ENCODE measurements at regions not wholly inside any gene's neighbourhood (a gene's known extent, or its start where the extent isn't known, plus 50 kb on each side); places are given as distances from the start of the nearest gene placed in this dataset.

DNA sequence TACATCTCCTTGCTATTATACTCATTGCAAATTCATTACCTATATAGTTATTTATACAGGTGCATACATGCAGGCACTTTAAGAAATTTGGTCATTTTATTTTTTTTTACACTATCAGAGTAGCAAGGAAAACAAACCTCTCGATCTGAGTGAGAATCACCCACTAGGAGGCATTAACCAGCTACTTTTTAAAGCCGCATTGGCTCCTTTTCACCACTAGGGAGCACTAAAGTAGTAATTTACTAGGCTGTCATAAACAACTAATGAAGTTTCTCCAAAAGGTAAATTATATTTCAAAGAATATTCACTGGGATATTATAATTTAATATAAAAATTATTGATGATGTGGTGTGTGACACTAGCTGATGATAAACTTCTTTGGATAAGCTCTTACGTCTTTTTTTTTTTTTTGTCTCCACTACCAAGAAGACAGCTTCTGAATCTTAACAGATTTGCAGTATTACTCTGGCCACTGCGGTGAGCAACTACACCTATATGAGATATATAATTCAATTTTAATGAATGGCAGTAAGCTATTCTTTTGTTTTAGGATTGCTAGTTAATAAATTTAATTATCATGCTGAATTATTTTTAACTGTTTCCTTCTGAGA is 101.9 kb downstream of the NOL4 start:
- DNase-seq (ENCODE audit: low read depth): peak; percentile 68
- TF ChIP-seq, protein P1, sequence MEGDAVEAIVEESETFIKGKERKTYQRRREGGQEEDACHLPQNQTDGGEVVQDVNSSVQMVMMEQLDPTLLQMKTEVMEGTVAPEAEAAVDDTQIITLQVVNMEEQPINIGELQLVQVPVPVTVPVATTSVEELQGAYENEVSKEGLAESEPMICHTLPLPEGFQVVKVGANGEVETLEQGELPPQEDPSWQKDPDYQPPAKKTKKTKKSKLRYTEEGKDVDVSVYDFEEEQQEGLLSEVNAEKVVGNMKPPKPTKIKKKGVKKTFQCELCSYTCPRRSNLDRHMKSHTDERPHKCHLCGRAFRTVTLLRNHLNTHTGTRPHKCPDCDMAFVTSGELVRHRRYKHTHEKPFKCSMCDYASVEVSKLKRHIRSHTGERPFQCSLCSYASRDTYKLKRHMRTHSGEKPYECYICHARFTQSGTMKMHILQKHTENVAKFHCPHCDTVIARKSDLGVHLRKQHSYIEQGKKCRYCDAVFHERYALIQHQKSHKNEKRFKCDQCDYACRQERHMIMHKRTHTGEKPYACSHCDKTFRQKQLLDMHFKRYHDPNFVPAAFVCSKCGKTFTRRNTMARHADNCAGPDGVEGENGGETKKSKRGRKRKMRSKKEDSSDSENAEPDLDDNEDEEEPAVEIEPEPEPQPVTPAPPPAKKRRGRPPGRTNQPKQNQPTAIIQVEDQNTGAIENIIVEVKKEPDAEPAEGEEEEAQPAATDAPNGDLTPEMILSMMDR (IDR thresholded peaks at IDR 0.05; ENCODE audit: insufficient read depth, low read depth, low read length, missing control alignments): peak; percentile 96
- no peak overlapping the region for H3K4me3 ChIP-seq (ENCODE audit: low read length)

DNA sequence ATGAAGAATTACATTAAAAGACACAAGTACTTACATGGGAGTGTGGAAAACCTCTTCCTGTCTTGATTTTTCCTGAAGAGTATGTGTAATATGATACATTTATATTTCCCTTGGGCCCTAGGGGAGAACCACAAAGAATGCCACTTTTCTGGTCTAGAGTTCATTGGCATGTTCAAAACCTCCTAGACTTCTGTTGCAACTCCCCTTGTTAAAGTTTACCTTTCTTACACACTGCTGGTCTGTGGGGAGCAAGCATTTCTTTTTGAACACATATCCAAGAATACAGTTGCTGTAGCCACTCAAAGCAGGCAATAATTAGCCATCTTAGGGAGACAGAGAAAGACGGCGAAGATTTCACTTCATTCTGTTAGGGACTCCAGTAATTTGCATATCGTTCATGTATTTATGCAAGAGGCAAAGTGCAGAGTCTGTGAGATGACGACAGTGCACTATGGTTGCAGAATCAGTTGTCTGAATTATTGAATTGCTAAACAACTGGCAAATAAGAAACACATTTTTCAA is 103.5 kb downstream of the NOL4 start:
- H3K4me3 ChIP-seq (ENCODE audit: low read length): no peak overlapping the region
- DNase-seq (ENCODE audit: low read depth): peak; percentile 83
- TF ChIP-seq, protein P1 (IDR thresholded peaks at IDR 0.05; ENCODE audit: insufficient read depth, low read depth, low read length, missing control alignments): no peak

DNA sequence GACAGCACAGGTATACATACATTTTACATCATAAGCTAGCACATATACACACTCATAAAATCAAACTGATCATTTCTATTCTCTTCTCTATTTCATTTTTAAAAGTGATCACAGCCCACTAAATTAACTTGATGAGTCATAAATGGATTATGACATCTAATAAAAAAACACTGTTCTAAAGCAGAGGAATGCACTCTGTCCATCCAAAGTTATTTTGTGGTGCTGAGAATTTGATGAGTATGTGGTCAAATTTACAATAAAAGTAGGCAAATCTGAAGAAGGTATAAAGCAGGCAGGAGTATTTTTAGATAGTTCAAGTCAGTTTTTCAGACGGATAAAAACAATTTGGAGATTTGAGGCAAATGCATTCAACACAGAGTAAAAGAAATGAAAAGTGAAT is 104.4 kb downstream of the NOL4 start:
- no peak for DNase-seq (ENCODE audit: low read depth)
- no peak overlapping the region for H3K4me3 ChIP-seq (ENCODE audit: low read length)
- TF ChIP-seq, protein P1 (IDR thresholded peaks at IDR 0.05; ENCODE audit: insufficient read depth, low read depth, low read length, missing control alignments): no peak

DNA sequence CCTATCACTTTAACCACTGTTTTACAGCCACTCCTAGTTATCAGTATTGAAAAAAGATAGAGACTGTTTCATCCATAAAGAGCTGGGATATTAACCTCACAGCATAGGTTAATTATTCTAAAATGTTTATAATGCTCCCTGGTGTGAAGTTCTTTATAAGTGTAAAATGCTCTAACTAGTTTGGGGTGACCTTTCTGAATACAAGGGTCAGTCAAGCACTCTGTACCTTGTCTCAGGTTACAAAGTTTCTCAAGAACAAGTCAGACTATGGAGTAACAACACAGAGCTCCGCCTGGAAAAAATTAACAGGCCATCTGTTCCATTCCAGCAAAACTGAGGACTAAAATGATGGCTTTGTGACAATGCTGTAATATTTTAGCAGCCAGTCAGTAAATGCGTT is 107.4 kb downstream of the NOL4 start:
- H3K4me3 ChIP-seq (ENCODE audit: low read length): no peak overlapping the region
- TF ChIP-seq, protein P1 (IDR thresholded peaks at IDR 0.05; ENCODE audit: insufficient read depth, low read depth, low read length, missing control alignments): no peak
- no peak for DNase-seq (ENCODE audit: low read depth)

DNA sequence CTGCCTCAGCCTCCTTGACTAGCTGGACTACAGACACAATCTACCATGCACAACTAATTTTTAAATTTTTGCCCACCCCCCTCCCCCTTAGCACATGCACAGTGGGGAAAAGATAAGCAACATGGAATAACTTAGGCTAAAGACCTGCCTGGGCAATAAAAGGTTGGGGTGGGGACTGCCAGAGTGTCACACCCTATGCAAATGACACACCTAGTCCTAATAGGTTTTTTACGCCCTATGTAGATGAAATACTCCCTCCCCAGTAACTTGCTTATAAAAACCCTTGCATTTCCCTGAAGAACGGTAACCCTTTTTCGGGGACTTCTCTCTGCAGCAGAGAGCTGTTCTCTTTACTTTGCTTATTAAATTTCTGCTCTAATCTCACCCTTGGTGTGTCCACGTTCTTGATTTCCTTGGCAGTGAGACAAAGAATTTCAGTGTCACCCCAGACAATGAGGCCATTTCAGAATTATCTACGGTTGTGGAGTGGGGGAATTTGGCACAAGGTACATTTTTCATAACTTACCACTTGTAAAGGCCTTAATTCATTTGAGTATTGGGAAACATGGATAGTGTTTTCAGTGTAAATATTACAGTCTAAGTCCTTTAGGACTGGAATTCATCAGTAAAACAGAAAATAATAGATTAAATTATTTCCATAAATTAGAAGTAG is 109.2 kb downstream of the NOL4 start:
- no peak overlapping the region for H3K4me3 ChIP-seq (ENCODE audit: low read length)
- TF ChIP-seq, protein P1 (IDR thresholded peaks at IDR 0.05; ENCODE audit: insufficient read depth, low read depth, low read length, missing control alignments): no peak
- DNase-seq (ENCODE audit: low read depth): no peak

DNA sequence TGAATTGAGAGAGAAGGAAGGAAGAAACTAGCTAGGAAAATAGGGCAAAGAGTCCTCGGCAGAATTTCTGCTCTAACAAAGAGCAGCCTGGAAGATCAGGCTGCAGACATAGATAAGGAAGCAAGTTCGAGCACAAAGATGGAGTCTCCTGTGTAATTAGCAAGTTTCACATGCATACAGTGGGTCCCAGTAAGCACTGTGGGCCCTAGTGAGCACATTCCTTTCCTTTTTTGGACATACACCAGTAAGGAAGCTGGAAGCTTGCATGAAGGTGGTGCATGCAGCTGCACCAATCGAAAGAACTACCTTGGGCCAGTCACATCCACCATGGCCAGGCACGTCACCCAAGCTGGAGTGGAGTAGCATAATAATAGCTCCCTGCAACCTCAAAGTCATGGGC is 109.7 kb downstream of the NOL4 start:
- DNase-seq (ENCODE audit: low read depth): no peak
- no peak overlapping the region for H3K4me3 ChIP-seq (ENCODE audit: low read length)
- TF ChIP-seq, protein P1 (IDR thresholded peaks at IDR 0.05; ENCODE audit: insufficient read depth, low read depth, low read length, missing control alignments): no peak

All from epithelial cell of esophagus (primary cell).